CD14-positive monocyte (primary cell): ENCODE measurements at regions not wholly inside any gene's neighbourhood (a gene's known extent, or its start where the extent isn't known, plus 50 kb on each side); places are given as distances from the start of the nearest gene placed in this dataset.

ENCODE experiments used
- DNase-seq, 3 donors: peaks; one replicate each; pipeline ENCODE4 v3.0.0-alpha.2; 2011 to 2022
- H2AFZ ChIP-seq: 2 replicates; pipeline ENCODE4 v1.6.0; 2012; ENCODE audit warnings: mild to moderate bottlenecking, low read depth, low read length, inconsistent platforms; ENCODE audit not compliant: insufficient read depth, poor library complexity, severe bottlenecking
- H3K27ac ChIP-seq, 2 donors: 1 replicate in 1 of 2; 2 replicates in 1 of 2; pipeline ENCODE4 v1.5.1; 2012 to 2013; ENCODE audit warnings: low read length in 2 of 2, control low read depth in 1 of 2, inconsistent platforms in 1 of 2, low read depth in 1 of 2, mild to moderate bottlenecking in 1 of 2
- H3K27me3 ChIP-seq, 2 donors: one replicate each; pipeline versions ENCODE4 v1.6.0 to v1.6.1; 2011 to 2013; ENCODE audit warnings: low read length in 2 of 2; ENCODE audit not compliant: control insufficient read depth in 2 of 2, insufficient read depth in 2 of 2
- H3K36me3 ChIP-seq, 2 donors: replicated peaks in 1 of 2; 1 replicate in 1 of 2; 2 replicates in 1 of 2; pipeline versions ENCODE4 v1.5.1 to v1.6.1; 2012 to 2013; ENCODE audit warnings: low read length in 2 of 2, control low read depth in 1 of 2, inconsistent platforms in 1 of 2, mild to moderate bottlenecking in 1 of 2; ENCODE audit not compliant: insufficient read depth in 2 of 2, control insufficient read depth in 1 of 2
- H3K4me1 ChIP-seq, 2 donors: 1 replicate in 1 of 2; 2 replicates in 1 of 2; pipeline versions ENCODE4 v1.5.1 to v1.6.1; 2012 to 2013; ENCODE audit warnings: low read length in 2 of 2, control low read depth in 1 of 2, inconsistent platforms in 1 of 2, mild to moderate bottlenecking in 1 of 2, moderate library complexity in 1 of 2; ENCODE audit not compliant: insufficient read depth in 2 of 2, control insufficient read depth in 1 of 2
- H3K4me2 ChIP-seq: replicated peaks from 2 replicates; pipeline ENCODE3; 2012; ENCODE audit warnings: low read length, moderate library complexity, mild to moderate bottlenecking; ENCODE audit not compliant: poor library complexity, severe bottlenecking; ENCODE audit errors: extremely low read depth
- H3K4me3 ChIP-seq, 3 experiments: fragments of 200-600 bp in 1 of 3; sonication (generic) in 1 of 3; replicated peaks in 1 of 3; 1 replicate in 2 of 3; 2 replicates in 1 of 3; pipeline ENCODE4 v1.5.1; 2011 to 2013; ENCODE audit warnings: low read length in 3 of 3, mild to moderate bottlenecking in 3 of 3, control low read depth in 2 of 3, low read depth in 2 of 3, inconsistent platforms in 1 of 3, moderate library complexity in 1 of 3
- H3K79me2 ChIP-seq: 2 replicates; pipeline ENCODE4 v1.6.0; 2012; ENCODE audit warnings: mild to moderate bottlenecking, control low read depth, inconsistent platforms, low read length, moderate library complexity; ENCODE audit not compliant: insufficient read depth
- H3K9ac ChIP-seq: 2 replicates; pipeline ENCODE4 v1.6.0; 2017; ENCODE audit warnings: low read length, mild to moderate bottlenecking; ENCODE audit not compliant: insufficient read depth, poor library complexity, severe bottlenecking
- H3K9me3 ChIP-seq, 2 donors: replicated peaks in 1 of 2; 1 replicate in 1 of 2; 2 replicates in 1 of 2; pipeline versions ENCODE4 v1.5.1 to v1.6.1; 2012 to 2013; ENCODE audit warnings: low read length in 2 of 2, control low read depth in 1 of 2; ENCODE audit not compliant: control insufficient read depth in 1 of 2, insufficient read depth in 1 of 2
- H4K20me1 ChIP-seq: 2 replicates; pipeline ENCODE4 v1.6.0; 2012; ENCODE audit warnings: mild to moderate bottlenecking, low read length, control low read depth, moderate library complexity; ENCODE audit not compliant: insufficient read depth
- H3K27ac Mint-ChIP-seq, 7 donors: one replicate each; pipeline ENCODE4 v1.8.0; 2020; ENCODE audit warnings: mild to moderate bottlenecking in 7 of 7, mixed read lengths in 7 of 7, moderate library complexity in 6 of 7, inconsistent platforms in 2 of 7
- H3K27me3 Mint-ChIP-seq, 3 donors: one replicate each; pipeline ENCODE4 v1.8.0; 2021 to 2022; ENCODE audit warnings: low read depth in 3 of 3, mild to moderate bottlenecking in 3 of 3, mixed read lengths in 3 of 3, moderate library complexity in 3 of 3, inconsistent platforms in 1 of 3
- H3K36me3 Mint-ChIP-seq, 2 donors: one replicate each; pipeline ENCODE4 v1.8.0; 2020; ENCODE audit warnings: mixed read lengths in 2 of 2, inconsistent platforms in 1 of 2, mild to moderate bottlenecking in 1 of 2
- H3K4me1 Mint-ChIP-seq: one replicate; pipeline ENCODE4 v1.8.0; 2020; ENCODE audit warnings: mild to moderate bottlenecking, mixed read lengths
- H3K4me3 Mint-ChIP-seq, 2 donors: one replicate each; pipeline ENCODE4 v1.8.0; 2020; ENCODE audit warnings: mild to moderate bottlenecking in 2 of 2, mixed read lengths in 2 of 2, moderate library complexity in 1 of 2
- H3K9me3 Mint-ChIP-seq, 7 donors: one replicate each; pipeline ENCODE4 v1.8.0; 2020 to 2022; ENCODE audit warnings: mixed read lengths in 7 of 7, mild to moderate bottlenecking in 6 of 7, moderate library complexity in 6 of 7, inconsistent platforms in 2 of 7
- WGBS: methylation state at CpG from one replicate; pipeline ENCODE4 v1.1.5; 2013; ENCODE audit warnings: missing lambda C conversion rate; ENCODE audit not compliant: insufficient coverage; 5-methylcytosine and 5-hydroxymethylcytosine counted together
- intact Hi-C, 2 donors: fragments of 100-400 bp; cut with micrococcal nuclease; formaldehyde crosslinking; loops; one replicate each; pipeline versions ENCODE4 v1.15.0 to v1.15.1; 2023
- TF ChIP-seq, protein P1 (sequence below): fragments of 200-600 bp; IDR thresholded peaks from one replicate; pipeline ENCODE4 v1.8.0; 2022; ENCODE audit warnings: antibody characterized with exemption, mild to moderate bottlenecking

DNA sequence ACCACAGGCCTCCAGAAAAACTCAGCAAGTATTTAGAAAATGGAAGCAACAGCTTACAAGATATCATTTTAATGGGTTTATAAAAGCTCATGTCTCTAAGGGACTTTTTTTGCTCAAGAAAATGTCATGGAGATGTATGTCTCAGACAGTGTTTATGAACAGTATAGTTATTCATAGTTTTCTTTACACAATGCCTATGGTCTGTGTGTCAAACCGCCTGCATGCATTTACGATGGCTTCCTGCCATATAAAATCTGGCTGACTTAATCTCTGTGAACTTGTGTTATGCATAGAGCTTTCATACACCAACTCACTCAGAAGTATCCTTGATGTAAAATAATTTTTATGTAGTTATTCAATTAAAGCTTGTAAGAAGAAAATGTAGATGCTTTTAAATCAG, 1314.2 kb upstream of the LRRTM3 start:
- H3K4me3 ChIP-seq = no peak overlapping the region
- H3K4me1 Mint-ChIP-seq = no peaks in the 10 kb centered on the region
- peaks cover 0 to 4% of the 10 kb centered on the region in 2 donors for H3K9me3 ChIP-seq
- H3K9ac ChIP-seq = no peak overlapping the region
- no peaks in the 10 kb centered on the region for H3K79me2 ChIP-seq
- peaks cover 2 to 14% (median 8%) of the 10 kb centered on the region in 7 donors for H3K9me3 Mint-ChIP-seq
- DNase-seq = no peak
- no peaks in the 10 kb centered on the region for H3K27me3 Mint-ChIP-seq
- H2AFZ ChIP-seq = no peak overlapping the region
- H3K27ac Mint-ChIP-seq = no peak overlapping the region
- intact Hi-C loops = no loop called here
- H4K20me1 ChIP-seq = no peaks in the 10 kb centered on the region
- no peaks in the 10 kb centered on the region for H3K4me1 ChIP-seq
- H3K4me2 ChIP-seq = no peak overlapping the region
- TF ChIP-seq, protein P1, sequence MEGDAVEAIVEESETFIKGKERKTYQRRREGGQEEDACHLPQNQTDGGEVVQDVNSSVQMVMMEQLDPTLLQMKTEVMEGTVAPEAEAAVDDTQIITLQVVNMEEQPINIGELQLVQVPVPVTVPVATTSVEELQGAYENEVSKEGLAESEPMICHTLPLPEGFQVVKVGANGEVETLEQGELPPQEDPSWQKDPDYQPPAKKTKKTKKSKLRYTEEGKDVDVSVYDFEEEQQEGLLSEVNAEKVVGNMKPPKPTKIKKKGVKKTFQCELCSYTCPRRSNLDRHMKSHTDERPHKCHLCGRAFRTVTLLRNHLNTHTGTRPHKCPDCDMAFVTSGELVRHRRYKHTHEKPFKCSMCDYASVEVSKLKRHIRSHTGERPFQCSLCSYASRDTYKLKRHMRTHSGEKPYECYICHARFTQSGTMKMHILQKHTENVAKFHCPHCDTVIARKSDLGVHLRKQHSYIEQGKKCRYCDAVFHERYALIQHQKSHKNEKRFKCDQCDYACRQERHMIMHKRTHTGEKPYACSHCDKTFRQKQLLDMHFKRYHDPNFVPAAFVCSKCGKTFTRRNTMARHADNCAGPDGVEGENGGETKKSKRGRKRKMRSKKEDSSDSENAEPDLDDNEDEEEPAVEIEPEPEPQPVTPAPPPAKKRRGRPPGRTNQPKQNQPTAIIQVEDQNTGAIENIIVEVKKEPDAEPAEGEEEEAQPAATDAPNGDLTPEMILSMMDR = no peak
- no peak overlapping the region for H3K27ac ChIP-seq
- no peaks in the 10 kb centered on the region for H3K36me3 ChIP-seq
- H3K4me3 Mint-ChIP-seq = no peak overlapping the region
- peaks cover 0 to 3% of the 10 kb centered on the region in 2 donors for H3K36me3 Mint-ChIP-seq
- H3K27me3 ChIP-seq = no peaks in the 10 kb centered on the region
- no CpG with 5 or more reads among the region's 2 CpGs for WGBS

DNA sequence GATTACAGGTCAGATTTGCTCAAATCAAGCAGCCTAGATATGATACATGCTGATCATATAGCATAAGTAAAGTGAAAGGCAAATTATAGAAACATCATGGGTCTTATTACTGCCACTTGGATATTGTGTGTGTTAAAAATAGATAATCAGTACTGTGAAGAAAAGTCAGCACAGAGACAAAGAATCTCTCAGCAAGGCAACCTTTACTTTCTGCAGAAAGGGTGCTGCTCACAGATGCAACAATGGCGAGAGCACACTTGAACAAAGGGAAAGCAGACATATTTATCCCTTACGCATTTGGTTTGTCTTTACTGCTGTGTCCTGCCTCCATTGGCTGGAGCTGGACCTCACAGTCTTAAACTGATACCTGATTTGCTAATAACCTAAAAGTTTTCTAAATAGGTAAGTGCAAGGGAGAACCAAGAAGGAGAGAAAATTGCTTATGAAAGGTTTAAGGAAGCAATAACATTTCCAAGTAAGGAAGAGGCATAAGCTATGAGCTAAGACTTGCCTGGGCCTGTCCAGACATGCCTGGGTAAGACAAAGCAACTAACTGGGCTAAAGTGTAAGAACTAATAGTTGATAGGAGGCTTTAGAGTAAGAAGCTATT, 1310.8 kb upstream of the LRRTM3 start:
- peaks cover 0 to 3% of the 10 kb centered on the region in 2 donors for H3K36me3 Mint-ChIP-seq
- peaks cover 0 to 4% of the 10 kb centered on the region in 2 donors for H3K9me3 ChIP-seq
- H3K4me1 ChIP-seq = no peaks in the 10 kb centered on the region
- no peak overlapping the region for H3K9ac ChIP-seq
- no peak overlapping the region for H3K4me3 ChIP-seq
- WGBS = 60% methylated on average over 1 of the region's 2 CpGs
- DNase-seq = no peak
- no peaks in the 10 kb centered on the region for H3K79me2 ChIP-seq
- no peaks in the 10 kb centered on the region for H3K4me1 Mint-ChIP-seq
- intact Hi-C loops = no loop called here
- no peak overlapping the region for H3K4me2 ChIP-seq
- no peaks in the 10 kb centered on the region for H4K20me1 ChIP-seq
- H3K36me3 ChIP-seq = no peaks in the 10 kb centered on the region
- H2AFZ ChIP-seq = no peak overlapping the region
- no peak overlapping the region for H3K27ac Mint-ChIP-seq
- TF ChIP-seq, protein P1 = no peak
- peaks cover 0 to 14% (median 4%) of the 10 kb centered on the region in 7 donors for H3K9me3 Mint-ChIP-seq
- no peak overlapping the region for H3K4me3 Mint-ChIP-seq
- no peak overlapping the region for H3K27ac ChIP-seq
- H3K27me3 Mint-ChIP-seq = no peaks in the 10 kb centered on the region
- no peaks in the 10 kb centered on the region for H3K27me3 ChIP-seq
